Esophagus squamous epithelium (tissue), 4 donors: ENCODE measurements at regions not wholly inside any gene's neighbourhood (a gene's known extent, or its start where the extent isn't known, plus 50 kb on each side); places are given as distances from the start of the nearest gene placed in this dataset.

ENCODE experiments used
- POLR2A ChIP-seq, 4 donors: fragments of 450-650 bp; IDR thresholded peaks; one replicate each; pipeline ENCODE4 v1.6.1; 2017; ENCODE audit warnings: antibody characterized with exemption in 4 of 4, mild to moderate bottlenecking in 4 of 4, moderate library complexity in 3 of 4
- TF ChIP-seq, protein P1 (sequence below), 6 experiments: fragments of 450-650 bp in 4 of 6; fragments of 200-600 bp in 2 of 6; sonication (generic) in 2 of 6; IDR thresholded peaks; one replicate each; pipeline ENCODE4 v1.5.1; 2016 to 2019; ENCODE audit warnings: antibody characterized with exemption in 6 of 6, mild to moderate bottlenecking in 4 of 6, moderate library complexity in 4 of 6

- TF ChIP-seq, protein P1, sequence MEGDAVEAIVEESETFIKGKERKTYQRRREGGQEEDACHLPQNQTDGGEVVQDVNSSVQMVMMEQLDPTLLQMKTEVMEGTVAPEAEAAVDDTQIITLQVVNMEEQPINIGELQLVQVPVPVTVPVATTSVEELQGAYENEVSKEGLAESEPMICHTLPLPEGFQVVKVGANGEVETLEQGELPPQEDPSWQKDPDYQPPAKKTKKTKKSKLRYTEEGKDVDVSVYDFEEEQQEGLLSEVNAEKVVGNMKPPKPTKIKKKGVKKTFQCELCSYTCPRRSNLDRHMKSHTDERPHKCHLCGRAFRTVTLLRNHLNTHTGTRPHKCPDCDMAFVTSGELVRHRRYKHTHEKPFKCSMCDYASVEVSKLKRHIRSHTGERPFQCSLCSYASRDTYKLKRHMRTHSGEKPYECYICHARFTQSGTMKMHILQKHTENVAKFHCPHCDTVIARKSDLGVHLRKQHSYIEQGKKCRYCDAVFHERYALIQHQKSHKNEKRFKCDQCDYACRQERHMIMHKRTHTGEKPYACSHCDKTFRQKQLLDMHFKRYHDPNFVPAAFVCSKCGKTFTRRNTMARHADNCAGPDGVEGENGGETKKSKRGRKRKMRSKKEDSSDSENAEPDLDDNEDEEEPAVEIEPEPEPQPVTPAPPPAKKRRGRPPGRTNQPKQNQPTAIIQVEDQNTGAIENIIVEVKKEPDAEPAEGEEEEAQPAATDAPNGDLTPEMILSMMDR (IDR thresholded peaks at IDR 0.05) = no peak
- TF ChIP-seq POLR2A (IDR thresholded peaks at IDR 0.05) = no peak
Measured at GRCh38 chr10:4546931-4547330, 279.1 kb upstream of the AKR1E2 start.
